HUES64 (cell line): ENCODE measurements at regions not wholly inside any gene's neighbourhood (a gene's known extent, or its start where the extent isn't known, plus 50 kb on each side); places are given as distances from the start of the nearest gene placed in this dataset.
"Not testable (repeated sequence)": the region's sequence is repeated elsewhere in the genome, so short reads cannot be mapped to it uniquely, and the experiment has no call there.

Experiments used
- H3K27ac ChIP-seq: 2 replicates; pipeline ENCODE4 v1.7.0; 2013; ENCODE audit warnings: low read depth, low read length, inconsistent platforms
- H3K27me3 ChIP-seq: 2 replicates; pipeline ENCODE4 v1.6.1; 2013; ENCODE audit warnings: mild to moderate bottlenecking, low read length; ENCODE audit not compliant: insufficient read depth
- H3K36me3 ChIP-seq: 2 replicates; pipeline ENCODE4 v1.6.1; 2013; ENCODE audit warnings: mild to moderate bottlenecking, low read length; ENCODE audit not compliant: insufficient read depth
- H3K4me1 ChIP-seq: 2 replicates; pipeline ENCODE4 v1.6.1; 2013; ENCODE audit warnings: mild to moderate bottlenecking, low read length, moderate library complexity; ENCODE audit not compliant: insufficient read depth
- H3K4me3 ChIP-seq: 2 replicates; pipeline ENCODE4 v1.5.1; 2013; ENCODE audit warnings: mild to moderate bottlenecking, low read length, moderate library complexity
- H3K9ac ChIP-seq: 2 replicates; pipeline ENCODE4 v1.6.1; 2013; ENCODE audit warnings: mild to moderate bottlenecking, low read depth, low read length
- H3K9me3 ChIP-seq: 2 replicates; pipeline ENCODE4 v1.6.1; 2013; ENCODE audit warnings: low read depth, low read length; ENCODE audit not compliant: insufficient read depth
- WGBS: fragments of 150-250, 120-280 bp; methylation state at CpG from one replicate; pipeline ENCODE4 v1.1.7; 2013; ENCODE audit warnings: missing lambda C conversion rate; 5-methylcytosine and 5-hydroxymethylcytosine counted together

GRCh38 chr20:54920491-54920890 lies 445.1 kb downstream of the DOK5 start:
- Histone ChIP-seq H3K9me3 (peaks cover 9% of the 10 kb centered on the region; the same call in 1 of the 2 replicates), H3K9ac (no peak overlapping the region)
- WGBS = 74% methylated on average over 5 of the region's 5 CpGs

DNA sequence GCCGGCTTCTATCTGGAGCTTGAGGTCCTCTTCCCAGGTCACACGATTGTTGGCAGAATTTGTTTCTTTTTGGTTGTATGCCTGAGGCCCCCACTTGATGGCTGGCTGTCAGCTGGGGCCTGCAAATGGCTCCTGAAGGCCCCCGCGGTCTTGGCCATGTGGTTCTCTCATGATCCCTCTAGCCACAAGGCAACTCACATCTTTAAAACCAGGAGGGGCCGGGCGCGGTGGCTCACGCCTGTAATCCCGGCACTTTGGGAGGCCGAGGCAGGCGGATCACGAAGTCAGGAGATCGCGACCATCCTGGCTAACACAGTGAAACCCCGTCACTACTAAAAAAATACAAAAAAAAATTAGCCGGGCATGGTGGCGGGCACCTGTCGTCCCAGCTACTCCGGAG lies 443.6 kb downstream of the DOK5 start:
- H3K27me3 ChIP-seq, H3K4me3 ChIP-seq, H3K4me1 ChIP-seq, H3K27ac ChIP-seq, H3K9me3 ChIP-seq, H3K9ac ChIP-seq, H3K36me3 ChIP-seq: not testable (repeated sequence)
- 93% methylated on average over 19 of the region's 19 CpGs for WGBS

More at GRCh38 chr20:54920491-54920890, 445.1 kb downstream of the DOK5 start:
- no peaks in the 10 kb centered on the region for H3K36me3 ChIP-seq
- no peaks in the 10 kb centered on the region for H3K27me3 ChIP-seq
- no peaks in the 10 kb centered on the region for H3K4me1 ChIP-seq
- no peak overlapping the region for H3K4me3 ChIP-seq
- H3K27ac ChIP-seq = no peak overlapping the region

- Histone ChIP-seq H3K36me3 (no peaks in the 10 kb centered on the region), H3K4me3 (no peak overlapping the region), H3K27ac (no peak overlapping the region), H3K4me1 (no peaks in the 10 kb centered on the region), H3K9me3 (peaks cover 7% of the 10 kb centered on the region; the same call in 1 of the 2 replicates), H3K9ac (no peak overlapping the region), H3K27me3 (no peaks in the 10 kb centered on the region)
- WGBS = 68% methylated on average over 1 of the region's 1 CpG
These were observed 439.6 kb downstream of the DOK5 start for GRCh38 chr20:54914995-54915394.

GRCh38 chr20:54909702-54910101 lies 434.3 kb downstream of the DOK5 start:
- 78% methylated on average over 2 of the region's 2 CpGs for WGBS
- Histone ChIP-seq H3K36me3 (no peaks in the 10 kb centered on the region), H3K4me1 (no peaks in the 10 kb centered on the region), H3K9me3 (peaks cover 8% of the 10 kb centered on the region; the same call in 1 of the 2 replicates), H3K27ac (no peak overlapping the region), H3K4me3 (no peak overlapping the region), H3K9ac (no peak overlapping the region), H3K27me3 (no peaks in the 10 kb centered on the region)

- H3K27me3 ChIP-seq, H3K36me3 ChIP-seq, H3K4me3 ChIP-seq, H3K9me3 ChIP-seq, H3K4me1 ChIP-seq, H3K9ac ChIP-seq, H3K27ac ChIP-seq: not testable (repeated sequence)
- WGBS = 80% methylated on average over 2 of the region's 6 CpGs
These were observed 430.7 kb downstream of the DOK5 start for GRCh38 chr20:54906134-54906533.

DNA sequence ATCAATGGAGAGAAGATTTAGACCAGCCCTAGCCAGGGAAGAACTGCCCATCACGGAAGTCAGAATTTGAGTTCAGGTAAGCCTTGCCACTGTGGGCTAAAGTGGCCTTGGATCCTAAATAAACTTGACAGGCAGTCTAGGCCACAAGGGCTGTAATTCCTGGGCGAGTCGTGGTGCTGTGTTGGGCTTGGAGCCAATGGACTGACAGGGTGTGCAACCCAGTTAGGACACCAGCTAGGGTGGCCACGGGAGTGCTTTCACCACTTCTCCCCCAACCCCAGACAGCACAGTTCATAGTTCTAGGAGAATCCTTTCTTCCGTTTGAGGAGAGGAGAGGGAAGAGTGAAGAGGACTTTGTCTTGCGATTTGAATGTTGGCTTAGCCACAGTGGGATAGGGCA lies 422.4 kb downstream of the DOK5 start:
- H3K4me3 ChIP-seq = no peak overlapping the region
- H3K36me3 ChIP-seq = no peaks in the 10 kb centered on the region
- H3K4me1 ChIP-seq = no peaks in the 10 kb centered on the region
- no peaks in the 10 kb centered on the region for H3K9me3 ChIP-seq
- WGBS = 79% methylated on average over 6 of the region's 6 CpGs
- no peak overlapping the region for H3K9ac ChIP-seq
- H3K27me3 ChIP-seq = no peaks in the 10 kb centered on the region
- H3K27ac ChIP-seq = no peak overlapping the region

GRCh38 chr20:54891907-54892306 lies 416.5 kb downstream of the DOK5 start:
- no peak overlapping the region for H3K27ac ChIP-seq
- H3K27me3 ChIP-seq = no peaks in the 10 kb centered on the region
- H3K9ac ChIP-seq = no peak overlapping the region
- WGBS = 71% methylated on average over 1 of the region's 3 CpGs
- no peaks in the 10 kb centered on the region for H3K36me3 ChIP-seq
- H3K4me1 ChIP-seq = no peaks in the 10 kb centered on the region
- no peak overlapping the region for H3K4me3 ChIP-seq
- peaks cover 8% of the 10 kb centered on the region; the same call in 1 of the 2 replicates for H3K9me3 ChIP-seq

- no peak overlapping the region for H3K9ac ChIP-seq
- no peaks in the 10 kb centered on the region for H3K9me3 ChIP-seq
- no peaks in the 10 kb centered on the region for H3K4me1 ChIP-seq
- H3K36me3 ChIP-seq = no peaks in the 10 kb centered on the region
- H3K27ac ChIP-seq = no peak overlapping the region
- no CpG with 5 or more reads among the region's 1 CpG for WGBS
- H3K27me3 ChIP-seq = no peaks in the 10 kb centered on the region
- H3K4me3 ChIP-seq = no peak overlapping the region
These were observed 404.0 kb downstream of the DOK5 start for GRCh38 chr20:54879393-54879792.

DNA sequence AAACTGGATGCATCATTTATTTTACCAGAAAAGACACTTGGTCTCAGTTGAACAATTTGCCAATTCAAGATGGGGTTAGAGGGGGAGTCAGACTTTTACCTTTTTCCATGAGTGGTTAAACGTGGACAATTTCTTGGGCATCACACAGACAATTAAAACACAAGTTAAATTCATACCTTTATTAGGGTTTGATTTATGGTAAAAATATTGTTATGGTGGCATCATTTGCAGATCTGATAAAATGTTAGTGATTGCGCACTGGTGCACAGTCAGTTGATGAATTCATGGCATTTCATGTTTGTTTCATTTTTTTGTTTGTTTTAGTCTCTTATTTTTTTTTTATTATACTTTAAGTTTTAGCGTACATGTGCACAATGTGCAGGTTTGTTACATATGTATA lies 399.9 kb downstream of the DOK5 start:
- 89% methylated on average over 1 of the region's 3 CpGs for WGBS
- no peaks in the 10 kb centered on the region for H3K27me3 ChIP-seq
- H3K4me3 ChIP-seq = no peak overlapping the region
- no peak overlapping the region for H3K27ac ChIP-seq
- peaks cover 3% of the 10 kb centered on the region; the same call in 1 of the 2 replicates for H3K9me3 ChIP-seq
- H3K36me3 ChIP-seq = no peaks in the 10 kb centered on the region
- no peaks in the 10 kb centered on the region for H3K4me1 ChIP-seq
- H3K9ac ChIP-seq = no peak overlapping the region

DNA sequence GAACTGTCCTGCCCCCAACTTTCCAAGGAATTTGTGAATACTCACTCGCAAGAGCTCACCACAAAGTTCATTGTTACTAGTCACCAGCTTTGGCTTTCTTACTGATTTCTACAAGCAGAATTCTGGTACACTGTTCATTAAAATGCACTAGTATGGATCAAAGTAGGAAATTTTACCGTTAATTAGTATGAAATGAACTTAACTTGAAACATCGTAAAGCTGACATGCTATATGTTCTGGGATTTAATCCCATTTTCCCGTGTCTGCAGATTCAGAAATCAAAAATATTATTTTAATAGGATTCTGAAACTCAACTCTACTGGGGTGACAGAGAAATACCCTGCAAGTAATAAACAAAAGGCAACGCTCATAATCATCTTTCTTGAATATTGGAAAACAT lies 399.3 kb downstream of the DOK5 start:
- no peaks in the 10 kb centered on the region for H3K36me3 ChIP-seq
- WGBS = 83% methylated on average over 4 of the region's 5 CpGs
- H3K27ac ChIP-seq = no peak overlapping the region
- H3K9ac ChIP-seq = no peak overlapping the region
- H3K9me3 ChIP-seq = peaks cover 3% of the 10 kb centered on the region; the same call in 1 of the 2 replicates
- H3K4me1 ChIP-seq = no peaks in the 10 kb centered on the region
- H3K4me3 ChIP-seq = no peak overlapping the region
- no peaks in the 10 kb centered on the region for H3K27me3 ChIP-seq

DNA sequence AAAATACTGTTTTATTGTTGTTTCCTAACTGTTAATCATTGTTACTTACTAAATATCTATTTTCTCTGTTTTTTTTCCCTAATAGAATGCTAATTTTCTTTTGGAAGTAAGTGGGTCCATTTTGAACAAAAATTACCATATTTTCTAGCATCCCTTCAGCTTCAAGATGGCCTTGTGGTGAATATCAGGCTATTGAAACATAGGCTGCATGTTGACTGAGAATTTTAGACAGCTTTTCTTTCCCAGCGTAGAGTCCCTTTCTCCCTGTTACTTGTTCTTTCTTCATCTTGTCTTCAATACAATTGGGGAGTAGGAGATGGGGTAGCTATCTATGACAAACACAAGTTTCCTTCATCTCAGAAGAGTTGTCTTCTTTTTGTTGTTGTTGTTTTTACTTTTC lies 397.0 kb downstream of the DOK5 start:
- H3K4me1 ChIP-seq = no peaks in the 10 kb centered on the region
- no peak overlapping the region for H3K9ac ChIP-seq
- H3K9me3 ChIP-seq = peaks cover 7% of the 10 kb centered on the region; the same call in 1 of the 2 replicates
- no CpG with 5 or more reads among the region's 1 CpG for whole genome bisulfite sequencing
- no peaks in the 10 kb centered on the region for H3K36me3 ChIP-seq
- H3K4me3 ChIP-seq = no peak overlapping the region
- no peak overlapping the region for H3K27ac ChIP-seq
- no peaks in the 10 kb centered on the region for H3K27me3 ChIP-seq

- WGBS = 68% methylated on average over 3 of the region's 3 CpGs
- no peaks in the 10 kb centered on the region for H3K27me3 ChIP-seq
- H3K27ac ChIP-seq = no peak overlapping the region
- H3K4me1 ChIP-seq = no peaks in the 10 kb centered on the region
- H3K9ac ChIP-seq = no peak overlapping the region
- peaks cover 9% of the 10 kb centered on the region; the same call in 1 of the 2 replicates for H3K9me3 ChIP-seq
- H3K36me3 ChIP-seq = no peaks in the 10 kb centered on the region
- H3K4me3 ChIP-seq = no peak overlapping the region
These were observed 394.4 kb downstream of the DOK5 start for GRCh38 chr20:54869765-54870164.
